ACC112 (cell line): ENCODE measurements at regions not wholly inside any gene's neighbourhood (a gene's known extent, or its start where the extent isn't known, plus 50 kb on each side); places are given as distances from the start of the nearest gene placed in this dataset.

Experiments
- H2AFZ ChIP-seq: fragments of 200-600 bp; sonication (generic); one replicate; pipeline ENCODE4 v1.6.0; 2017; ENCODE audit warnings: antibody characterized with exemption, low read length; ENCODE audit not compliant: unreplicated experiment
- H3K27ac ChIP-seq: fragments of 200-600 bp; sonication (generic); 2 replicates; pipeline ENCODE4 v1.5.1; 2014; ENCODE audit warnings: low read depth, mild to moderate bottlenecking, antibody characterized with exemption, low read length, moderate library complexity
- H3K27me3 ChIP-seq: fragments of 200-600 bp; sonication (generic); 2 replicates; pipeline ENCODE4 v1.6.1; 2014; ENCODE audit warnings: mild to moderate bottlenecking, antibody characterized with exemption, low read length, moderate library complexity, mixed read lengths; ENCODE audit not compliant: insufficient read depth
- H3K36me3 ChIP-seq: fragments of 200-600 bp; sonication (generic); 2 replicates; pipeline ENCODE4 v1.6.1; 2016; ENCODE audit warnings: mild to moderate bottlenecking, antibody characterized with exemption, low read length, moderate library complexity, mixed read lengths; ENCODE audit not compliant: insufficient read depth
- H3K4me1 ChIP-seq: fragments of 200-600 bp; sonication (generic); one replicate; pipeline ENCODE4 v1.6.1; 2016; ENCODE audit warnings: low read length, mixed read lengths; ENCODE audit not compliant: insufficient read depth, unreplicated experiment, control insufficient read depth
- H3K4me3 ChIP-seq: fragments of 200-600 bp; sonication (generic); 2 replicates; pipeline ENCODE4 v1.5.1; 2014; ENCODE audit warnings: mild to moderate bottlenecking, low read depth, low read length
- H3K79me2 ChIP-seq: fragments of 200-600 bp; sonication (generic); one replicate; pipeline ENCODE4 v1.6.0; 2016; ENCODE audit warnings: low read length; ENCODE audit not compliant: control insufficient read depth, unreplicated experiment, insufficient read depth

- Histone ChIP-seq H3K36me3 (no peaks in the 10 kb centered on the region), H2AFZ (no peak overlapping the region)
Observed at GRCh38 chrX:20488473-20488872, 221.8 kb upstream of the RPS6KA3 start.

GRCh38 chrX:20487227-20487626 lies 220.5 kb upstream of the RPS6KA3 start:
- no peak overlapping the region for H3K4me3 ChIP-seq
- H2AFZ ChIP-seq: peak overlapping the region; percentile 72
- H3K36me3 ChIP-seq: no peaks in the 10 kb centered on the region
- H3K27ac ChIP-seq: no peak overlapping the region
- no peaks in the 10 kb centered on the region for H3K27me3 ChIP-seq
- no peaks in the 10 kb centered on the region for H3K79me2 ChIP-seq
- H3K4me1 ChIP-seq: peaks cover 9% of the 10 kb centered on the region

More at GRCh38 chrX:20488473-20488872, 221.8 kb upstream of the RPS6KA3 start:
- no peaks in the 10 kb centered on the region for H3K79me2 ChIP-seq
- H3K27me3 ChIP-seq: no peaks in the 10 kb centered on the region
- H3K27ac ChIP-seq: no peak overlapping the region
- peaks cover 9% of the 10 kb centered on the region for H3K4me1 ChIP-seq
- H3K4me3 ChIP-seq: no peak overlapping the region

GRCh38 chrX:20481632-20482031 lies 214.9 kb upstream of the RPS6KA3 start:
- Histone ChIP-seq H2AFZ (no peak overlapping the region), H3K27ac (no peak overlapping the region), H3K36me3 (no peaks in the 10 kb centered on the region), H3K4me1 (no peaks in the 10 kb centered on the region), H3K4me3 (no peak overlapping the region), H3K79me2 (no peaks in the 10 kb centered on the region), H3K27me3 (no peaks in the 10 kb centered on the region)

GRCh38 chrX:20479896-20480295 lies 213.2 kb upstream of the RPS6KA3 start:
- Histone ChIP-seq H2AFZ (no peak overlapping the region), H3K27me3 (no peaks in the 10 kb centered on the region), H3K27ac (no peak overlapping the region), H3K36me3 (no peaks in the 10 kb centered on the region), H3K79me2 (no peaks in the 10 kb centered on the region), H3K4me1 (no peaks in the 10 kb centered on the region), H3K4me3 (no peak overlapping the region)

- Histone ChIP-seq H3K79me2 (no peaks in the 10 kb centered on the region), H3K4me1 (no peaks in the 10 kb centered on the region), H3K36me3 (no peaks in the 10 kb centered on the region), H3K4me3 (no peak overlapping the region), H2AFZ (no peak overlapping the region), H3K27ac (no peak overlapping the region), H3K27me3 (no peaks in the 10 kb centered on the region)
Observed at GRCh38 chrX:20479048-20479447, 212.3 kb upstream of the RPS6KA3 start.

GRCh38 chrX:20477836-20478524 lies 211.3 kb upstream of the RPS6KA3 start:
- no peaks in the 10 kb centered on the region for H3K79me2 ChIP-seq
- H3K27ac ChIP-seq: no peak overlapping the region
- no peak overlapping the region for H3K4me3 ChIP-seq
- H3K36me3 ChIP-seq: no peaks in the 10 kb centered on the region
- no peaks in the 10 kb centered on the region for H3K4me1 ChIP-seq
- no peaks in the 10 kb centered on the region for H3K27me3 ChIP-seq
- H2AFZ ChIP-seq: no peak overlapping the region

GRCh38 chrX:20477219-20477618 lies 210.5 kb upstream of the RPS6KA3 start:
- Histone ChIP-seq H3K4me1 (no peaks in the 10 kb centered on the region), H3K36me3 (no peaks in the 10 kb centered on the region), H3K27ac (no peak overlapping the region), H2AFZ (no peak overlapping the region), H3K79me2 (no peaks in the 10 kb centered on the region), H3K4me3 (no peak overlapping the region), H3K27me3 (no peaks in the 10 kb centered on the region)

- no peaks in the 10 kb centered on the region for H3K79me2 ChIP-seq
- no peaks in the 10 kb centered on the region for H3K36me3 ChIP-seq
- no peak overlapping the region for H2AFZ ChIP-seq
- no peaks in the 10 kb centered on the region for H3K27me3 ChIP-seq
- no peak overlapping the region for H3K4me3 ChIP-seq
- H3K27ac ChIP-seq: no peak overlapping the region
- no peaks in the 10 kb centered on the region for H3K4me1 ChIP-seq
Observed at GRCh38 chrX:20472620-20473258, 206.0 kb upstream of the RPS6KA3 start.

- no peak overlapping the region for H2AFZ ChIP-seq
- H3K36me3 ChIP-seq: no peaks in the 10 kb centered on the region
- H3K27ac ChIP-seq: no peak overlapping the region
- H3K4me3 ChIP-seq: no peak overlapping the region
- no peaks in the 10 kb centered on the region for H3K4me1 ChIP-seq
- H3K79me2 ChIP-seq: no peaks in the 10 kb centered on the region
- no peaks in the 10 kb centered on the region for H3K27me3 ChIP-seq
Observed at GRCh38 chrX:20472148-20472547, 205.4 kb upstream of the RPS6KA3 start.

- Histone ChIP-seq H3K27me3 (no peaks in the 10 kb centered on the region), H3K4me1 (no peaks in the 10 kb centered on the region), H3K36me3 (no peaks in the 10 kb centered on the region), H3K27ac (no peak overlapping the region), H3K4me3 (no peak overlapping the region), H3K79me2 (no peaks in the 10 kb centered on the region), H2AFZ (no peak overlapping the region)
Observed at GRCh38 chrX:20471483-20471882, 204.8 kb upstream of the RPS6KA3 start.
